CD14-positive monocyte (primary cell): ENCODE measurements at regions not wholly inside any gene's neighbourhood (a gene's known extent, or its start where the extent isn't known, plus 50 kb on each side); places are given as distances from the start of the nearest gene placed in this dataset.

Experiments used
- DNase-seq, 3 donors: peaks; one replicate each; pipeline ENCODE4 v3.0.0-alpha.2; 2011 to 2022
- H2AFZ ChIP-seq: 2 replicates; pipeline ENCODE4 v1.6.0; 2012; ENCODE audit warnings: mild to moderate bottlenecking, low read depth, low read length, inconsistent platforms; ENCODE audit not compliant: insufficient read depth, poor library complexity, severe bottlenecking
- H3K27ac ChIP-seq, 2 donors: 1 replicate in 1 of 2; 2 replicates in 1 of 2; pipeline ENCODE4 v1.5.1; 2012 to 2013; ENCODE audit warnings: low read length in 2 of 2, control low read depth in 1 of 2, inconsistent platforms in 1 of 2, low read depth in 1 of 2, mild to moderate bottlenecking in 1 of 2
- H3K27me3 ChIP-seq, 2 donors: one replicate each; pipeline versions ENCODE4 v1.6.0 to v1.6.1; 2011 to 2013; ENCODE audit warnings: low read length in 2 of 2; ENCODE audit not compliant: control insufficient read depth in 2 of 2, insufficient read depth in 2 of 2
- H3K36me3 ChIP-seq, 2 donors: replicated peaks in 1 of 2; 1 replicate in 1 of 2; 2 replicates in 1 of 2; pipeline versions ENCODE4 v1.5.1 to v1.6.1; 2012 to 2013; ENCODE audit warnings: low read length in 2 of 2, control low read depth in 1 of 2, inconsistent platforms in 1 of 2, mild to moderate bottlenecking in 1 of 2; ENCODE audit not compliant: insufficient read depth in 2 of 2, control insufficient read depth in 1 of 2
- H3K4me1 ChIP-seq, 2 donors: 1 replicate in 1 of 2; 2 replicates in 1 of 2; pipeline versions ENCODE4 v1.5.1 to v1.6.1; 2012 to 2013; ENCODE audit warnings: low read length in 2 of 2, control low read depth in 1 of 2, inconsistent platforms in 1 of 2, mild to moderate bottlenecking in 1 of 2, moderate library complexity in 1 of 2; ENCODE audit not compliant: insufficient read depth in 2 of 2, control insufficient read depth in 1 of 2
- H3K4me2 ChIP-seq: replicated peaks from 2 replicates; pipeline ENCODE3; 2012; ENCODE audit warnings: low read length, moderate library complexity, mild to moderate bottlenecking; ENCODE audit not compliant: poor library complexity, severe bottlenecking; ENCODE audit errors: extremely low read depth
- H3K4me3 ChIP-seq, 3 experiments: fragments of 200-600 bp in 1 of 3; sonication (generic) in 1 of 3; replicated peaks in 1 of 3; 1 replicate in 2 of 3; 2 replicates in 1 of 3; pipeline ENCODE4 v1.5.1; 2011 to 2013; ENCODE audit warnings: low read length in 3 of 3, mild to moderate bottlenecking in 3 of 3, control low read depth in 2 of 3, low read depth in 2 of 3, inconsistent platforms in 1 of 3, moderate library complexity in 1 of 3
- H3K79me2 ChIP-seq: 2 replicates; pipeline ENCODE4 v1.6.0; 2012; ENCODE audit warnings: mild to moderate bottlenecking, control low read depth, inconsistent platforms, low read length, moderate library complexity; ENCODE audit not compliant: insufficient read depth
- H3K9ac ChIP-seq: 2 replicates; pipeline ENCODE4 v1.6.0; 2017; ENCODE audit warnings: low read length, mild to moderate bottlenecking; ENCODE audit not compliant: insufficient read depth, poor library complexity, severe bottlenecking
- H3K9me3 ChIP-seq, 2 donors: replicated peaks in 1 of 2; 1 replicate in 1 of 2; 2 replicates in 1 of 2; pipeline versions ENCODE4 v1.5.1 to v1.6.1; 2012 to 2013; ENCODE audit warnings: low read length in 2 of 2, control low read depth in 1 of 2; ENCODE audit not compliant: control insufficient read depth in 1 of 2, insufficient read depth in 1 of 2
- H4K20me1 ChIP-seq: 2 replicates; pipeline ENCODE4 v1.6.0; 2012; ENCODE audit warnings: mild to moderate bottlenecking, low read length, control low read depth, moderate library complexity; ENCODE audit not compliant: insufficient read depth
- H3K27ac Mint-ChIP-seq, 7 donors: one replicate each; pipeline ENCODE4 v1.8.0; 2020; ENCODE audit warnings: mild to moderate bottlenecking in 7 of 7, mixed read lengths in 7 of 7, moderate library complexity in 6 of 7, inconsistent platforms in 2 of 7
- H3K27me3 Mint-ChIP-seq, 3 donors: one replicate each; pipeline ENCODE4 v1.8.0; 2021 to 2022; ENCODE audit warnings: low read depth in 3 of 3, mild to moderate bottlenecking in 3 of 3, mixed read lengths in 3 of 3, moderate library complexity in 3 of 3, inconsistent platforms in 1 of 3
- H3K36me3 Mint-ChIP-seq, 2 donors: one replicate each; pipeline ENCODE4 v1.8.0; 2020; ENCODE audit warnings: mixed read lengths in 2 of 2, inconsistent platforms in 1 of 2, mild to moderate bottlenecking in 1 of 2
- H3K4me1 Mint-ChIP-seq: one replicate; pipeline ENCODE4 v1.8.0; 2020; ENCODE audit warnings: mild to moderate bottlenecking, mixed read lengths
- H3K4me3 Mint-ChIP-seq, 2 donors: one replicate each; pipeline ENCODE4 v1.8.0; 2020; ENCODE audit warnings: mild to moderate bottlenecking in 2 of 2, mixed read lengths in 2 of 2, moderate library complexity in 1 of 2
- H3K9me3 Mint-ChIP-seq, 7 donors: one replicate each; pipeline ENCODE4 v1.8.0; 2020 to 2022; ENCODE audit warnings: mixed read lengths in 7 of 7, mild to moderate bottlenecking in 6 of 7, moderate library complexity in 6 of 7, inconsistent platforms in 2 of 7
- CTCF ChIP-seq: fragments of 200-600 bp; IDR thresholded peaks from one replicate; pipeline ENCODE4 v1.8.0; 2022; ENCODE audit warnings: antibody characterized with exemption, mild to moderate bottlenecking
- WGBS: methylation state at CpG from one replicate; pipeline ENCODE4 v1.1.5; 2013; ENCODE audit warnings: missing lambda C conversion rate; ENCODE audit not compliant: insufficient coverage; 5-methylcytosine and 5-hydroxymethylcytosine counted together
- intact Hi-C, 2 donors: fragments of 100-400 bp; cut with micrococcal nuclease; formaldehyde crosslinking; loops; one replicate each; pipeline versions ENCODE4 v1.15.0 to v1.15.1; 2023

- peaks cover 37% of the 10 kb centered on the region for H3K4me1 Mint-ChIP-seq
- Histone ChIP-seq H3K36me3 (no peaks in the 10 kb centered on the region), H3K27ac (peak overlapping the region in 1 of 2 donors; percentile 80), H4K20me1 (no peaks in the 10 kb centered on the region), H3K4me1 (peaks cover 34 to 36% of the 10 kb centered on the region in 2 donors), H3K9me3 (no peaks in the 10 kb centered on the region), H2AFZ (no peak overlapping the region), H3K9ac (no peak overlapping the region), H3K4me3 (peak overlapping the region in 1 of 3 experiments; percentile 36), H3K4me2 (peak overlapping the region; percentile 42), H3K79me2 (no peaks in the 10 kb centered on the region), H3K27me3 (no peaks in the 10 kb centered on the region)
- no peak for TF ChIP-seq CTCF
- no peak overlapping the region for H3K4me3 Mint-ChIP-seq
- DNase-seq = no peak
- H3K27ac Mint-ChIP-seq = peak overlapping the region; percentile 12 to 91 (median 56)
- H3K9me3 Mint-ChIP-seq = peaks cover 0 to 8% (median 0%) of the 10 kb centered on the region in 7 donors
- WGBS = no CpG with 5 or more reads among the region's 1 CpG
- intact Hi-C loops = no loop called here
- no peaks in the 10 kb centered on the region for H3K36me3 Mint-ChIP-seq
- H3K27me3 Mint-ChIP-seq = no peaks in the 10 kb centered on the region
Measured at GRCh38 chr5:109620651-109621050, 69.1 kb upstream of the MAN2A1 start.

- H3K27me3 ChIP-seq = no peaks in the 10 kb centered on the region
- intact Hi-C loops = no loop called here
- H4K20me1 ChIP-seq = no peaks in the 10 kb centered on the region
- H3K27ac Mint-ChIP-seq = peak overlapping the region; percentile 72 to 91 (median 86)
- H3K9me3 ChIP-seq = no peaks in the 10 kb centered on the region
- peak overlapping the region; percentile 52 to 80 for H3K27ac ChIP-seq
- no peak for TF ChIP-seq CTCF
- peaks cover 0 to 3% (median 0%) of the 10 kb centered on the region in 7 donors for H3K9me3 Mint-ChIP-seq
- H3K4me3 Mint-ChIP-seq = no peak overlapping the region
- no peaks in the 10 kb centered on the region for H3K27me3 Mint-ChIP-seq
- H3K4me2 ChIP-seq = peak overlapping the region; percentile 42
- H3K79me2 ChIP-seq = no peaks in the 10 kb centered on the region
- H3K36me3 ChIP-seq = no peaks in the 10 kb centered on the region
- H3K9ac ChIP-seq = no peak overlapping the region
- H3K4me1 Mint-ChIP-seq = peaks cover 37% of the 10 kb centered on the region
- H3K4me3 ChIP-seq = peak overlapping the region in 1 of 3 experiments; percentile 36
- DNase-seq = no peak
- H3K4me1 ChIP-seq = peaks cover 34 to 36% of the 10 kb centered on the region in 2 donors
- H2AFZ ChIP-seq = no peak overlapping the region
- no peaks in the 10 kb centered on the region for H3K36me3 Mint-ChIP-seq
Measured at GRCh38 chr5:109619606-109620005, 70.1 kb upstream of the MAN2A1 start.
